Tibial nerve (tissue), 4 donors: ENCODE measurements at regions not wholly inside any gene's neighbourhood (a gene's known extent, or its start where the extent isn't known, plus 50 kb on each side); places are given as distances from the start of the nearest gene placed in this dataset.

Experiments
- CTCF ChIP-seq, 5 experiments: fragments of 200-600 bp in 3 of 5; fragments of 450-650 bp in 2 of 5; sonication (generic) in 3 of 5; IDR thresholded peaks; one replicate each; pipeline ENCODE4 v1.5.1; 2016 to 2019; ENCODE audit warnings: antibody characterized with exemption in 5 of 5, mild to moderate bottlenecking in 3 of 5, moderate library complexity in 2 of 5
- EP300 ChIP-seq, 2 donors: sonication (generic); formaldehyde crosslinking; IDR thresholded peaks; one replicate each; pipeline ENCODE4 v1.6.1; 2017; ENCODE audit warnings: antibody characterized with exemption in 2 of 2, mild to moderate bottlenecking in 1 of 2
- POLR2A ChIP-seq, 2 donors: fragments of 450-650 bp; IDR thresholded peaks; one replicate each; pipeline ENCODE4 v1.6.1; 2017; ENCODE audit warnings: antibody characterized with exemption in 2 of 2, mild to moderate bottlenecking in 2 of 2, moderate library complexity in 2 of 2

- TF ChIP-seq CTCF (IDR thresholded peaks at IDR 0.05): no peak
- TF ChIP-seq POLR2A (IDR thresholded peaks at IDR 0.05): no peak
- TF ChIP-seq EP300 (IDR thresholded peaks at IDR 0.05): no peak
Measured at GRCh38 chr2:4588606-4589005, 885.2 kb downstream of the DCDC2C start.
